GM04503 (cell line): ENCODE measurements at regions not wholly inside any gene's neighbourhood (a gene's known extent, or its start where the extent isn't known, plus 50 kb on each side); places are given as distances from the start of the nearest gene placed in this dataset.

Experiments
- DNase-seq: peaks from one replicate; pipeline ENCODE4 v3.0.0-alpha.2; 2012; ENCODE audit warnings: low read depth

- DNase-seq, result no peak
Measured at GRCh38 chr17:79443026-79443425, 167.8 kb downstream of the RBFOX3 start.

GRCh38 chr17:79441356-79442160 lies 169.3 kb downstream of the RBFOX3 start:
- DNase-seq, result no peak

GRCh38 chr17:79440251-79440650 lies 170.6 kb downstream of the RBFOX3 start:
- DNase-seq, result no peak

GRCh38 chr17:79439493-79439892 lies 171.4 kb downstream of the RBFOX3 start:
- DNase-seq, result no peak

- no peak for DNase-seq
Measured at GRCh38 chr17:79438546-79439334, 172.1 kb downstream of the RBFOX3 start.

- DNase-seq, result no peak
Measured at GRCh38 chr17:79438058-79438457, 172.8 kb downstream of the RBFOX3 start.

- DNase-seq, result no peak
Measured at GRCh38 chr17:79437081-79437480, 173.8 kb downstream of the RBFOX3 start.

GRCh38 chr17:79435962-79436361 lies 174.9 kb downstream of the RBFOX3 start:
- DNase-seq, result no peak

GRCh38 chr17:79435296-79435695 lies 175.6 kb downstream of the RBFOX3 start:
- no peak for DNase-seq

GRCh38 chr17:79434215-79434614 lies 176.6 kb downstream of the RBFOX3 start:
- no peak for DNase-seq

- DNase-seq, result no peak
Measured at GRCh38 chr17:79433379-79433778, 177.5 kb downstream of the RBFOX3 start.

GRCh38 chr17:79431175-79431574 lies 179.7 kb downstream of the RBFOX3 start:
- no peak for DNase-seq

GRCh38 chr17:79429864-79430494 lies 180.9 kb downstream of the RBFOX3 start:
- DNase-seq, result no peak

GRCh38 chr17:79428988-79429387 lies 181.9 kb downstream of the RBFOX3 start:
- no peak for DNase-seq

- no peak for DNase-seq
Measured at GRCh38 chr17:79427621-79428539, 183.0 kb downstream of the RBFOX3 start.

GRCh38 chr17:79425686-79426085 lies 185.2 kb downstream of the RBFOX3 start:
- no peak for DNase-seq

GRCh38 chr17:79424471-79425185 lies 186.2 kb downstream of the RBFOX3 start:
- no peak for DNase-seq

GRCh38 chr17:79423811-79424465 lies 186.9 kb downstream of the RBFOX3 start:
- no peak for DNase-seq

- DNase-seq, result no peak
Measured at GRCh38 chr17:79422236-79422635, 188.6 kb downstream of the RBFOX3 start.
